Erythroblast (primary cell): ENCODE measurements at regions not wholly inside any gene's neighbourhood (a gene's known extent, or its start where the extent isn't known, plus 50 kb on each side); places are given as distances from the start of the nearest gene placed in this dataset.

Source experiments
- GATA1 ChIP-seq: IDR thresholded peaks from 2 replicates; pipeline ENCODE4 v1.6.1; 2011; ENCODE audit warnings: low read depth, mild to moderate bottlenecking, control low read depth, low read length, moderate library complexity
- POLR2A ChIP-seq: IDR thresholded peaks from 2 replicates; pipeline ENCODE4 v1.6.1; 2011; ENCODE audit warnings: mild to moderate bottlenecking, low read length

GRCh38 chr3:81953111-81953510 lies 191.7 kb upstream of the GBE1 start:
- TF ChIP-seq POLR2A (no peak), GATA1 (no peak)
